HPDE6-E6E7 (cell line): ENCODE measurements at regions not wholly inside any gene's neighbourhood (a gene's known extent, or its start where the extent isn't known, plus 50 kb on each side); places are given as distances from the start of the nearest gene placed in this dataset.

Experiments used
- DNase-seq: peaks from one replicate; pipeline ENCODE4 v3.0.0; 2011; ENCODE audit warnings: missing footprints; ENCODE audit errors: extremely low spot score

- no peak for DNase-seq
Measured at GRCh38 chr5:96072138-96072790, 110.6 kb upstream of the ELL2 start.

GRCh38 chr5:96070622-96071225 is 109.1 kb upstream of the ELL2 start:
- DNase-seq = no peak

GRCh38 chr5:96067894-96068614 is 106.4 kb upstream of the ELL2 start:
- peak; percentile 58 for DNase-seq

- DNase-seq = no peak
Measured at GRCh38 chr5:96067251-96067650, 105.6 kb upstream of the ELL2 start.

GRCh38 chr5:96066386-96066719 is 104.7 kb upstream of the ELL2 start:
- no peak for DNase-seq

- DNase-seq = no peak
Measured at GRCh38 chr5:96065685-96066385, 104.2 kb upstream of the ELL2 start.

- no peak for DNase-seq
Measured at GRCh38 chr5:96064877-96065276, 103.2 kb upstream of the ELL2 start.

- DNase-seq = no peak
Measured at GRCh38 chr5:96062836-96063235, 101.2 kb upstream of the ELL2 start.

- no peak for DNase-seq
Measured at GRCh38 chr5:96058084-96058483, 96.4 kb upstream of the ELL2 start.

- DNase-seq = no peak
Measured at GRCh38 chr5:96054311-96055030, 92.8 kb upstream of the ELL2 start.

- no peak for DNase-seq
Measured at GRCh38 chr5:96053063-96053735, 91.5 kb upstream of the ELL2 start.

- DNase-seq = no peak
Measured at GRCh38 chr5:96052374-96052773, 90.7 kb upstream of the ELL2 start.

GRCh38 chr5:96051401-96051830 is 89.8 kb upstream of the ELL2 start:
- no peak for DNase-seq

GRCh38 chr5:96050273-96050880 is 88.7 kb upstream of the ELL2 start:
- DNase-seq = no peak

- DNase-seq = no peak
Measured at GRCh38 chr5:96049398-96050272, 88.0 kb upstream of the ELL2 start.

GRCh38 chr5:96048763-96049162 is 87.1 kb upstream of the ELL2 start:
- no peak for DNase-seq

GRCh38 chr5:96045888-96046287 is 84.2 kb upstream of the ELL2 start:
- no peak for DNase-seq

- no peak for DNase-seq
Measured at GRCh38 chr5:96043446-96043845, 81.8 kb upstream of the ELL2 start.

GRCh38 chr5:96037128-96037527 is 75.5 kb upstream of the ELL2 start:
- DNase-seq = no peak

GRCh38 chr5:96036301-96036700 is 74.7 kb upstream of the ELL2 start:
- no peak for DNase-seq
